ENCODE measurements at regions not wholly inside any gene's neighbourhood (a gene's known extent, or its start where the extent isn't known, plus 50 kb on each side); places are given as distances from the start of the nearest gene placed in this dataset.
"Not testable (repeated sequence)": the region's sequence is repeated elsewhere in the genome, so short reads cannot be mapped to it uniquely, and the experiment has no call there.

DNA sequence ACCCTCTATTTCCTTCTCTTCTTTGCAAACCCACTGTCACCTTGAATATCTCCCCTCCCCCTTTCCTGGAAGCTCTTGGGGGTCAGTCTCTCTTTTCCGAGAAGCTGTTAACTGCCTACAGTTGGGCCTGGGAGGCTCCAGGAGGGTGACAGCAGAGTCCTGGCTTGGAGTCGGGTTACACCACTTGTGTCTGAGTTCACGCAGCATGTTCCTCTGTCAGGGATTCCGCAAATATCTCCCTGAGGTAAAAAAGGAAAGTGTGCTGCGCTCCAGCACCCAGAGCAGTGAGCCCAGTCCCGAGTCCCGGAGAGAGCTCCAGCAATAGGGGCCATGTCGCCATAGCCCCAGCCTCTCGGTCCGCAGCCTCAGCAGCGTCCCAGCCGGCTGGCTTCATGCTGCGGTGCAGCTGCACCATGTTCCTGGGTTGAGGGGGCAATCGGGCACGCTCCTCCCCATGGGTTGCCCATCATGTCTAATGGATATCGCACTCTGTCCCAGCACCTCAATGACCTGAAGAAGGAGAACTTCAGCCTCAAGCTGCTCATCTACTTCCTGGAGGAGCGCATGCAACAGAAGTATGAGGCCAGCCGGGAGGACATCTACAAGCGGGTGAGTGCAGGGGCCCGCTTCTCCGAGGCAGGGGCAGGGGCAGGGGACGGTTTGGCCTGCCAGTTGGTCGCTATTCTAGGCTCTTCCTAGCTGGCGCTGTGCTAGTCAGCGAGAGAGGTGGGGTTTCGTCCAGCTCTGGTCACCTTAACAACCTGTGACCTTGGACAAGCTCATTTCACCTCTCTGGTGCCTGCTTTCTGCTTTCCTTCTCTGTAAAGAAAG lies 101.3 kb upstream of the SEC22B start:
- DNase-seq, result not testable (repeated sequence)

GRCh38 chr1:120276710-120277109 lies 100.4 kb upstream of the SEC22B start:
- DNase-seq, result not testable (repeated sequence)

- DNase-seq, result not testable (repeated sequence)
Measured at GRCh38 chr1:120274438-120274837, 98.1 kb upstream of the SEC22B start.

DNA sequence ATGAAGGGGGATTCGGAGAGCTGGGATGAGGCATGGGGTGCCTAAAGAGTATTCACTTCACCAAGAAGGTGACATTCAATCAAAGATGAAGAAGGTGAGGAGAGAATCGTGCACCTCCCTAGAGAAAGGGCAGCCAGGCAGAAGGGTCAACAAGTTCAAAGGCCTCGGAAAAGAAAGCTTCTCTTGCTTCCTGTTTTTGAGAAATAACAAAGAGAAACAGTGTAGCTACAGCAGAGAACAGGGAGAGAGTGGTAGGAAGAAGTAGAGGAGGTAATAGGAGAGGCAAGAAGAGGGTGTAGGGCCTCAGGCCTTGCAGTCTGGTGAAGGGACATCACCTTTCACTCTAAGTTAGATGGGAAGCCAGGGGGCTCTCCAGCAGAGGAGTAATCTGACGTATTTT lies 97.0 kb upstream of the SEC22B start:
- DNase-seq, result not testable (repeated sequence)

GRCh38 chr1:120272242-120272641 lies 95.9 kb upstream of the SEC22B start:
- DNase-seq, result not testable (repeated sequence)

- DNase-seq, result not testable (repeated sequence)
Measured at GRCh38 chr1:120271561-120272221, 95.4 kb upstream of the SEC22B start.

- not testable (repeated sequence) for DNase-seq
Measured at GRCh38 chr1:120267894-120268551, 91.7 kb upstream of the SEC22B start.

DNA sequence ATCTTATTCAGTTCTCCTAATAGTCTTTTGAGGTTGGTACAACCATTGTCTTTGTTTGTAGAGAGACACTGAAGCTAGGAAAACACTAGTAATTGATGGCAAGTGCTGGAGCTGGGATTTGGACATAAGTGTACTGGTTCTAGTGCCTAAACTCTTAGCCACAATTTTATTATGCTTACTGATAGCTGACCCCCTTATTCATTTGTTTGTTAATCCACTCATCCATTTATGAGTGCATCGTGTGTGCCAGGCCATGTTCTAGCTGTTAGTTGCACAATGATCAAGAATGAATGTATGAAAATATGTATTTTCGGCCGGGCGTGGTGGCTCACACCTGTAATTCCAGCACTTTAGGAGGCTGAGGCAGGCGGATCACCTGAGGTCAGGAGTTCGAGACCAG lies 88.2 kb upstream of the SEC22B start:
- DNase-seq, result not testable (repeated sequence)

- not testable (repeated sequence) for DNase-seq
Measured at GRCh38 chr1:120262791-120263751, 86.8 kb upstream of the SEC22B start.

DNA sequence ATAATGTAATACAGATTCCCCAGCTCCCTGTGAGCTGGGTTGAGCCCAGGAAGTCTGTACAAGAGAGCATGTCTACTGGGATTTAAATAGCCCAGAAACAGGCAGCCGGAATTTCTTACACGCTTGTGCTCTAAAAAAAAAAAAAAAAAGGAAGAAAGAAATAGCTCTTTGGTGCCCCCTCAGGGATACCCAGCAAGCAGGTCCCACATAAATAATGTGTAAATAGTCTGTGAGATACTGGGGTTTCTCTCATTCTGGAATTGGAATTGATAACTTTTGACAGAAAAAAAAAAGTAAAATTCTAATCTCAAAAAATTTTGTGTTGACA lies 81.4 kb upstream of the SEC22B start:
- DNase-seq, result not testable (repeated sequence)

GRCh38 chr1:120257064-120257777 lies 80.9 kb upstream of the SEC22B start:
- not testable (repeated sequence) for DNase-seq

DNA sequence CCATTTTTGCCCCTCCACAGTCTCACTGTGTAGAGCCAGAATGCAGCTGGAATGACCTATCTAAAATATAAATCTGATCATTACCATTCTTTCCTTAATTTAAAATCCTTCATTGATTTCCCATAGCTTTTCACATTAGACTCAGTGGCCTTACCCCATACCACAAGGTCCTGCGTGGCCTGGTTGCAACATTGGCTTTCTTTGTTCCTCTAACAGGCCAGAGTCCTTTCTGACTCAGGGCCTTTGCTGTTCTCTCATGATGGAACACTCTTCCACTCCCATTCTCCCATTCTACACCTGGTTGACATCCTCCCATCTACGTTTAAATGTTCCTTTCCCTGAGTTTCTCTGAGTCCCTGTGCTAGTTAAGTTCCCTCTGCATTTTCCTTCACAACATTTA lies 74.4 kb upstream of the SEC22B start:
- DNase-seq, result not testable (repeated sequence)

DNA sequence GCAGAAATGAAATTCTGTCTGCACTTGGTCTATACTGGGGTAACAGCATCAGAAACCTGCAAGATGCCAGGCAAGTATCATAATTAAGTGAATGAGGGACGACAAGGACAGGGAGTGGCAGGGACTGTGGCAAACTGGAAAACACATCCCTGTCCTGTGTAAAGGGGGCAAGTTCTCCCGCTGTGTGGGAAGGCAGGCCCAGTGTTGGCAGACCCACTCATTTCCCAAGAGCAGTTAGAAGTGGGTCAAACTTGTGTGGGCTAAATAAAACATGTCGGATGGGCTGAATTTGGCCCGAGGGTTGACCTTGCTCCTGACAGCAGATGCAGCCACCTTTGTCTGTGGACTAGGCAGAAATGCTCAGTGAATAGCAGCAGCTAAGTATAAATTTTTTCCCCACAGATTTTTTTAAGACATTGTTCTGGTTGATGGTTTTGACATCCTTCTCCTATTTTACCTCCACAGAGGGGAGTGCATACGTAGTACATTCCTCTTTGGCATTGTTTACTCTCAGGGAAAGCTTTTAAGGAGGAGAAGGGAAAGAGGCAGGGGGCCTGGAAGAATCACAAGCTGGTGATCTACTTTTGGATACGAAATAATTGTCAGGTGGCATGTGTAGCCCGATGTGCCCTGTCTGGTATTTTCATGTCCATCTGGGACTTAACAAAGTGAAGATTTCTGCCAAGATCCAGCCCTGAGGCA lies 72.6 kb upstream of the SEC22B start:
- DNase-seq, result not testable (repeated sequence)

DNA sequence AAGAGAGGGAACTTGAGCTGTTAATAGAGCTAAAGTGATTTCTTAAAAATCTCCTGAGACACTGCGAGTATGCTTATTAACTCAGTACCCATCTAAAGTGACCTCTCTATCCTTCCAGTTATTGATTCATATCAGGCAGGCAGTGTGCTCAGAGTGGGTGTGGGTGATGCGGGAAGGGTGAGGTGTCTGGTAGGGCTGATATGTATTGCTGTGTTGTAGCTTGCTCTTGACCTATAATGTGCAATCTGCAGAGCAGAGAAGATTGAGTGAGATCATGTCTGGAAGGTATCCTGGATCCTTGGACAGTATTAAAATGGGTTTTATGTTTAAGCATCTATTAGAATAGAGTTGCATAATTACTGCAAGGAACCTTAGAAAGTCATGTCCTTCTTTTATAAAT lies 71.9 kb upstream of the SEC22B start:
- DNase-seq, result not testable (repeated sequence)

- not testable (repeated sequence) for DNase-seq
Measured at GRCh38 chr1:120243867-120244266, 67.5 kb upstream of the SEC22B start.

DNA sequence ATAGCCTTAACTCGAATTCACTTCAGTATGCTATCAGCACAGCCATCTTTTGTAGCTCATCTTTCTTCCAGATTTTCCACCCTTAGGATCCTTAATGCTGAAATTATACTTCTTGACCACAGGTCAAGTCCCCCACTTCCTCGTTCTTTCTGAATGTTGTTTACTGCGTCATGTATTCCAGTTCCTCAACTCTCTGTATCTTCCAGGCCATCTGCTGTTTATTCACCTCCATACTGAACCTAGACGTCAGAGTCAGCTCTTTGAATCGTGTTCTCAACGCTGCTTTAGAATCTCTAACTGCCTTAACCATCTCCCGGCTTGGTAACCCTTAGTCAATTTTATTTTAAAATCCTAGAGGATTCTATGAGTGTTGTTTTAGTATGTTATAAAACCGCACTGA lies 66.3 kb upstream of the SEC22B start:
- DNase-seq, result not testable (repeated sequence)

DNA sequence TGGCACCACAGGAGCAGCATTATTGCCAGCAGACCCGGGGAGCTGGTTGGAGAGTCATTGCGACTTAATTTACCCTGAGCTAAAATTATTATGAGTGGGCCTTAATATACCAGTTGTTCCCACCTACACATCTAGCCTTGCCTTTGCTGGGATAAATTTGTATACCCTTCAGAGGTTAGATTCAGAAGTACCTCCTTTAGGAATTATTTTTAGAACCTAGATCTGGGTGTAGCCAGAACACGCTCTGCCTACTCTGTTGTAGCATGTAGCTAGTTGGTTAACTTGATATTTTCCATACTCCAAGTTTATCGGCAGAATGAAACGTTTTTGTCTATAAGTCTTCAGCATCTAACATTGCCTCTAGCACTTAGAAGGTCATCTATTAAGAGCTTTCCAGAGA lies 65.5 kb upstream of the SEC22B start:
- DNase-seq, result not testable (repeated sequence)

DNA sequence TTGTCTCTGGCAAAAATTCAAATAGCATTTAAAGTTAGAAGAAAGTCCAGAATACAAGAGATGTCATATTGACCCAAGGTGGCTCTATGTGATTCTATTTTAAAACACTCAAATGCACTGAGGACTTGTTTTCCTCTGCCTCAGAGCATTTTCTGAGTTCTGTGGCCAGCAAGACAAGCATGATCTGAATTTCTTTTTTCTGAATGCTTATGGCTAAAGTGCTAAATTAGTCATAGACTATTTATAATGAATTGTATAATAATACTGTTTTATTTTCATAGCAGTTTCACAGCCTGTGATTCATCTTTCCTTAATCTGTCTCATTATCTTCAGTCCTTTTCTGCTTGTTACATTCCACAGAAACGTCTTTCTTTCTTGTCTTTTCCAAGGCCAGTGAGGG lies 63.9 kb upstream of the SEC22B start:
- not testable (repeated sequence) for DNase-seq

DNA sequence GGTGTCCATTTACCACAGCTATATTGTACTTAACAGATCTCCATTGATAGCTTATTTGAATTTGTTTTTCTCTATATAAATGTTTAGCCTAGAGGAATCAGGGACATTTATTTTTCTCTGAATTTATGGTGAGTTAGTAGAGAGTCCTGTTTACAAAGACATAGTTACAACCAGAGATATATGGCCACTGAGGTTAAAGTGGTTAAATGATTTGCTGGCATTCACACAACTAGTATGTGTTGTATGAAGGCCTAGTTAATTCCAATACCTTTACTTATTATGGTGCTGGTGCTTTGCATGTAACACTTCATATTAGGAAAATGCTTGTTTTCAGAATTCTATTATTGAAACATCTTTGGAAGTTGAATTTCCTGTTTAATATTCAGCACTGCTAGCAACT lies 63.0 kb upstream of the SEC22B start:
- DNase-seq, result not testable (repeated sequence)

GRCh38 chr1:120238867-120239266 lies 62.5 kb upstream of the SEC22B start:
- not testable (repeated sequence) for DNase-seq

GRCh38 chr1:120233661-120234018 lies 57.3 kb upstream of the SEC22B start:
- not testable (repeated sequence) for DNase-seq
